ENCODE measurements at regions not wholly inside any gene's neighbourhood (a gene's known extent, or its start where the extent isn't known, plus 50 kb on each side); places are given as distances from the start of the nearest gene placed in this dataset.

DNA sequence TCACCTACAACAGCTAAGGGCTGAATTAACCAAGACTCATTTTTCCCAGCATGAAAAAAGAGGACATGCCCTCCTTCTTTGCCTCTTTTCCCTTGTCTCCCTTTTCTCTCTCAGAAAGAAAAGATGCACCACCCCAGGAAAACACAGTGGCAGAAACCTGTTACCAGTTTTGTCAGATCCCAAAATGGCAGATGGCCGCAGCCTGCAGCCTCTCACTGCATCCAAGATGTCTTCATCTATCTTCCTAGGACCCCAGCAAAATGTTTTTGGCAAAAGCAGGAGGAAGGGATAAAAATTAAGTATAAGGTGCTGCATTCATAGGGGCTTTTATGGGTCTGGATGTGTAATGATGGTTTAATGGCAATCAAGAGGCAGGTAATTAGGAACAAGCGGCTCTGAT is 266.6 kb upstream of the NPVF start:
- Histone ChIP-seq H3K9me3 (ENCODE audit: low read depth, low read length, poor library complexity, severe bottlenecking) (no peaks in the 10 kb centered on the region), H3K4me3 (ENCODE audit: low read depth, low read length, poor library complexity, severe bottlenecking) (no peak overlapping the region), H3K27ac (ENCODE audit: low read depth, low read length, poor library complexity, severe bottlenecking) (no peak overlapping the region), H3K4me1 (ENCODE audit: insufficient read depth, low read length, poor library complexity, severe bottlenecking) (no peaks in the 10 kb centered on the region), H3K27me3 (replicated peaks; ENCODE audit: insufficient read depth, low read depth, low read length, poor library complexity) (peaks cover 10% of the 10 kb centered on the region), H3K36me3 (ENCODE audit: insufficient read depth, low read length, poor library complexity, severe bottlenecking) (no peaks in the 10 kb centered on the region)
- no TSS peak for BruUV-seq (replicated peaks)
- ChIA-PET CTCF (no interaction called here), POLR2A (ENCODE audit: low non-redundant PET) (no interaction called here)
- DNase-seq (ENCODE audit: low spot score): no peak
- TF ChIP-seq EZH2 (IDR thresholded peaks at IDR 0.05; ENCODE audit: borderline replicate concordance, low read depth, low read length, poor library complexity, severe bottlenecking): no peak
- TF ChIP-seq, protein P1, sequence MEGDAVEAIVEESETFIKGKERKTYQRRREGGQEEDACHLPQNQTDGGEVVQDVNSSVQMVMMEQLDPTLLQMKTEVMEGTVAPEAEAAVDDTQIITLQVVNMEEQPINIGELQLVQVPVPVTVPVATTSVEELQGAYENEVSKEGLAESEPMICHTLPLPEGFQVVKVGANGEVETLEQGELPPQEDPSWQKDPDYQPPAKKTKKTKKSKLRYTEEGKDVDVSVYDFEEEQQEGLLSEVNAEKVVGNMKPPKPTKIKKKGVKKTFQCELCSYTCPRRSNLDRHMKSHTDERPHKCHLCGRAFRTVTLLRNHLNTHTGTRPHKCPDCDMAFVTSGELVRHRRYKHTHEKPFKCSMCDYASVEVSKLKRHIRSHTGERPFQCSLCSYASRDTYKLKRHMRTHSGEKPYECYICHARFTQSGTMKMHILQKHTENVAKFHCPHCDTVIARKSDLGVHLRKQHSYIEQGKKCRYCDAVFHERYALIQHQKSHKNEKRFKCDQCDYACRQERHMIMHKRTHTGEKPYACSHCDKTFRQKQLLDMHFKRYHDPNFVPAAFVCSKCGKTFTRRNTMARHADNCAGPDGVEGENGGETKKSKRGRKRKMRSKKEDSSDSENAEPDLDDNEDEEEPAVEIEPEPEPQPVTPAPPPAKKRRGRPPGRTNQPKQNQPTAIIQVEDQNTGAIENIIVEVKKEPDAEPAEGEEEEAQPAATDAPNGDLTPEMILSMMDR (conservative IDR thresholded peaks at IDR 0.05; ENCODE audit: low read depth, low read length): no peak
- intact Hi-C loops (cut with micrococcal nuclease; ENCODE audit: unreplicated experiment): no loop called here

DNA sequence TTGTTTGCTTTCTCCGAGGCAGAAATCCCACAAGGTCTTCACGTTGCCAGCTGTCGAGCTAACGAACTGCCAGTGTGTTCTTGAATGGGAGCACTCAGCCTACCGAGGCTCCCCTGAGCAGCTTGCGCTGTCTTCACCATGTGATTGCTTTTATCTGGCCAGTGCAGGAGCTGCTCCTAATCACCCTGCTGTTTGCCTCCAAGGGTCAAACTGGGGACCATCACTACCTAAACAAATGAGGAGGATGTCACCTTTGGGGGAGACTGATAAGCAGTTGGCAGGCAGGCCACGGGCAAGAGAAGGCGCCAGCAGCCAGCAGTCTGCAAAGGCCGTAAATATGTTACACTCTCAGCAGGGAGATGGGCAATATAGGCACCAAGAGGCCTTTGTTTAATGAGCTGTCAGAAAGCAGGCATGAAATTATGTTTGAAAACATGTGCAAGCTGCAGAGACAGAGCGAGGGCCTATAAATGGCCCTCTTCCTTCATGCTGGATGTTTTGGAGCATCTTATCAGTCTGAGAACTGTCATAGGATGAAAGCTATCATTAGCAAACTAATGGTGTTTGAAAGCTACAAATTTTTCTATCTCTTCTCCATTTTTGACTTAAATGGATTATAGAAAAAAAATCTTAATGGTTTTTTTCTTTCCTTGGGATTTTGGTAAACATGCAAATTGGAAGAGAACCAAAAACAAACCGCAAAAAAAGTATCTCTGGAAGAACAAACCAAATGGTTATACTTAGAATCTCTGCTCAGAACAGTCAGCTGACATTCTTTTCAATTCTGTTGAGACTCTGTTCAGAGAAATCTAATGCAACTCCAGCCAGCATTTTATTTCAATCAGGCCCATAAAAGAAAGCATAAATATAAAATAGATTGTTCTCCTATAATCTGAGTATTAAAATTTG is 267.3 kb upstream of the NPVF start:
- intact Hi-C loops (cut with micrococcal nuclease; ENCODE audit: unreplicated experiment): no loop called here
- Histone ChIP-seq H3K9me3 (ENCODE audit: low read depth, low read length, poor library complexity, severe bottlenecking) (no peaks in the 10 kb centered on the region), H3K4me1 (ENCODE audit: insufficient read depth, low read length, poor library complexity, severe bottlenecking) (no peaks in the 10 kb centered on the region), H3K27me3 (replicated peaks; ENCODE audit: insufficient read depth, low read depth, low read length, poor library complexity) (peaks cover 12% of the 10 kb centered on the region), H3K4me3 (ENCODE audit: low read depth, low read length, poor library complexity, severe bottlenecking) (no peak overlapping the region), H3K27ac (ENCODE audit: low read depth, low read length, poor library complexity, severe bottlenecking) (no peak overlapping the region), H3K36me3 (ENCODE audit: insufficient read depth, low read length, poor library complexity, severe bottlenecking) (no peaks in the 10 kb centered on the region)
- ChIA-PET POLR2A (ENCODE audit: low non-redundant PET) (no interaction called here), CTCF (no interaction called here)
- no TSS peak for BruUV-seq (replicated peaks)
- TF ChIP-seq, protein P1 (conservative IDR thresholded peaks at IDR 0.05; ENCODE audit: low read depth, low read length): no peak
- no peak for TF ChIP-seq EZH2 (IDR thresholded peaks at IDR 0.05; ENCODE audit: borderline replicate concordance, low read depth, low read length, poor library complexity, severe bottlenecking)
- no peak for DNase-seq (ENCODE audit: low spot score)

DNA sequence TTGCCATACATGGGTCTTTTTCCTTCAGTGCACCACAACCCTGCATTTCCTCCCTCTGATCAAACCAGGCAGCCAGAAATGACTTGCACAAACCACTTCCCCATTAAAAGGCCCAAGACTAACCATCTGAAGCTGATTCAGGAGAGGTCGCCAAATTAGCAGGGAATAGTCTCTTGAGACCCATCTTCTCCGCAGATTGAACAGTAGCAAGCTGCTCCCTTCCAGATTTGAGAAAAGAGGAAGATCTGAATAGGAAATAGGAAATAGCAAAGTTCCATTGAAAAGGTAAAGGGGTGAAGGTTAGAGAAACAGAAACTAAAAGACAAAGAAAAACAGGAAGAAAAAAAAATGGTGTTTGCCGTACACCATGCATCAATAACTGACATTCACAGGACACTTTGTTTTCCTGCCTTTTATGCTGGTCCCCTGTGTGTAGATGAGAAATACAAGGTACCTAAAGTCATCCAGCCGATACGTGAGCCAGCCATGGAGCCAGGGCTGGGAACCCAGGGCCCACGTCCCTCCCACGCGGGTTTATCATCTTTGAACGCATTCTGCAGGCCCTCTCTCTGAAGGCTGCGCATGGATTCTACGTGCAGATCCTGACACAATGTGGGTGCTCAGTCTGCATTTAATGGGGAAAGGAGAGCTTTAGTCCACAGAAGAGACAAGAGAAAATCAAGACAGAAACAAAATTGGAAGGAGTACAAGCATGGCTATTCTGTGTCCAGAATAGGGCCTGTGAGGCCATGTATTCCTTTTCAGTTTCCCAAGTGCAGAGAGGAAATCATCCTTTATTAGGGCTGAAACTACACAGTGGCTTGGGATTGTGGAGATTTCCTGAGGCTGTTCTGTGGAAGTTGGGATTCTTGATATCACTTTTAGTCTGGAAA is 268.4 kb upstream of the NPVF start:
- ChIA-PET CTCF (no interaction called here), POLR2A (ENCODE audit: low non-redundant PET) (no interaction called here)
- TF ChIP-seq, protein P1 (conservative IDR thresholded peaks at IDR 0.05; ENCODE audit: low read depth, low read length): no peak
- TF ChIP-seq EZH2 (IDR thresholded peaks at IDR 0.05; ENCODE audit: borderline replicate concordance, low read depth, low read length, poor library complexity, severe bottlenecking): no peak

More for the DNA sequence above, 268.4 kb upstream of the NPVF start:
- DNase-seq (ENCODE audit: low spot score): no peak
- no peak overlapping the region for H3K4me3 ChIP-seq (ENCODE audit: low read depth, low read length, poor library complexity, severe bottlenecking)
- H3K27me3 ChIP-seq (replicated peaks; ENCODE audit: insufficient read depth, low read depth, low read length, poor library complexity): peaks cover 24% of the 10 kb centered on the region
- no peak overlapping the region for H3K27ac ChIP-seq (ENCODE audit: low read depth, low read length, poor library complexity, severe bottlenecking)
- no peaks in the 10 kb centered on the region for H3K9me3 ChIP-seq (ENCODE audit: low read depth, low read length, poor library complexity, severe bottlenecking)
- H3K36me3 ChIP-seq (ENCODE audit: insufficient read depth, low read length, poor library complexity, severe bottlenecking): no peaks in the 10 kb centered on the region
- no TSS peak for BruUV-seq (replicated peaks)
- intact Hi-C loops (cut with micrococcal nuclease; ENCODE audit: unreplicated experiment): no loop called here
- H3K4me1 ChIP-seq (ENCODE audit: insufficient read depth, low read length, poor library complexity, severe bottlenecking): no peaks in the 10 kb centered on the region
